Fibroblast of lung (primary cell): ENCODE measurements at regions not wholly inside any gene's neighbourhood (a gene's known extent, or its start where the extent isn't known, plus 50 kb on each side); places are given as distances from the start of the nearest gene placed in this dataset.

Source experiments
- DNase-seq, 2 donors: peaks; one replicate each; pipeline versions ENCODE4 v3.0.0 to v3.0.0-alpha.2; 2010; ENCODE audit warnings: low read depth in 2 of 2
- H2AFZ ChIP-seq: 2 replicates; pipeline ENCODE4 v1.5.1; 2012; ENCODE audit warnings: low read length, control low read depth, inconsistent platforms
- H3K27ac ChIP-seq: 2 replicates; pipeline ENCODE4 v1.5.1; 2011; ENCODE audit warnings: low read length, control low read depth; ENCODE audit not compliant: insufficient read depth
- H3K27me3 ChIP-seq: 2 replicates; pipeline ENCODE4 v1.5.1; 2011; ENCODE audit warnings: mild to moderate bottlenecking, low read length; ENCODE audit not compliant: control insufficient read depth, insufficient read depth
- H3K36me3 ChIP-seq: 2 replicates; pipeline ENCODE4 v1.5.1; 2011; ENCODE audit warnings: low read length; ENCODE audit not compliant: control insufficient read depth, insufficient read depth
- H3K4me1 ChIP-seq: 2 replicates; pipeline ENCODE4 v1.5.1; 2011; ENCODE audit warnings: low read length; ENCODE audit not compliant: control insufficient read depth, insufficient read depth; ENCODE audit errors: extremely low read depth
- H3K4me2 ChIP-seq: 2 replicates; pipeline ENCODE4 v1.5.1; 2011; ENCODE audit warnings: low read length, control low read depth; ENCODE audit not compliant: insufficient read depth; ENCODE audit errors: extremely low read depth
- H3K4me3 ChIP-seq, 4 experiments: fragments of 200-600 bp in 1 of 4; sonication (generic) in 1 of 4; replicated peaks in 1 of 4; 2 replicates each; pipeline ENCODE4 v1.5.1; 2011 to 2016; ENCODE audit warnings: low read length in 4 of 4, low read depth in 3 of 4, mild to moderate bottlenecking in 3 of 4, control low read depth in 2 of 4, inconsistent platforms in 1 of 4, mixed read lengths in 1 of 4; ENCODE audit not compliant: insufficient read depth in 1 of 4; ENCODE audit errors: control extremely low read depth in 1 of 4
- H3K79me2 ChIP-seq: 2 replicates; pipeline ENCODE4 v1.5.1; 2012; ENCODE audit warnings: mild to moderate bottlenecking, low read length, inconsistent platforms; ENCODE audit not compliant: control insufficient read depth, insufficient read depth
- H3K9ac ChIP-seq: 2 replicates; pipeline ENCODE4 v1.5.1; 2011; ENCODE audit warnings: mild to moderate bottlenecking, low read length, control low read depth; ENCODE audit not compliant: insufficient read depth
- H3K9me3 ChIP-seq: 2 replicates; pipeline ENCODE4 v1.5.1; 2012; ENCODE audit warnings: low read depth, low read length; ENCODE audit not compliant: control insufficient read depth, insufficient read depth
- H4K20me1 ChIP-seq: 2 replicates; pipeline ENCODE4 v1.5.1; 2011; ENCODE audit warnings: low read length; ENCODE audit not compliant: control insufficient read depth, insufficient read depth; ENCODE audit errors: extremely low read depth
- CTCF ChIP-seq, 2 donors: IDR thresholded peaks in 1 of 2; conservative IDR thresholded peaks in 1 of 2; 1 replicate in 1 of 2; 2 replicates in 1 of 2; pipeline ENCODE4 v1.5.1; 2011 to 2012; ENCODE audit warnings: low read length in 2 of 2, control low read depth in 1 of 2, inconsistent platforms in 1 of 2, low read depth in 1 of 2, mild to moderate bottlenecking in 1 of 2
- EZH2 ChIP-seq: IDR thresholded peaks from 2 replicates; pipeline ENCODE4 v1.5.1; 2012; ENCODE audit warnings: low read length, control low read depth, mild to moderate bottlenecking; ENCODE audit errors: missing control alignments

- no peak for TF ChIP-seq EZH2
- TF ChIP-seq CTCF (conservative IDR thresholded peaks at IDR 0.05 in 1 of 2, IDR thresholded peaks at IDR 0.05 in 1 of 2; ENCODE audit: low read depth in 1 of 2, low read length in 2 of 2), result no peak
Measured at GRCh38 chr6:48733581-48733980, 622.6 kb upstream of the PTCHD4 start.

GRCh38 chr6:48714699-48715098 lies 603.7 kb upstream of the PTCHD4 start:
- no peak for DNase-seq
- Histone ChIP-seq H3K9me3 (no peaks in the 10 kb centered on the region), H3K27me3 (no peaks in the 10 kb centered on the region), H3K4me3 (no peak overlapping the region), H3K27ac (no peak overlapping the region), H2AFZ (no peak overlapping the region), H3K79me2 (no peaks in the 10 kb centered on the region), H4K20me1 (no peaks in the 10 kb centered on the region), H3K36me3 (no peaks in the 10 kb centered on the region), H3K9ac (no peak overlapping the region), H3K4me2 (no peak overlapping the region), H3K4me1 (no peaks in the 10 kb centered on the region)
- TF ChIP-seq EZH2, result no peak
- TF ChIP-seq CTCF (conservative IDR thresholded peaks at IDR 0.05 in 1 of 2, IDR thresholded peaks at IDR 0.05 in 1 of 2; ENCODE audit: low read depth in 1 of 2, low read length in 2 of 2), result no peak

More at GRCh38 chr6:48733581-48733980, 622.6 kb upstream of the PTCHD4 start:
- Histone ChIP-seq H3K9ac (no peak overlapping the region), H3K27me3 (no peaks in the 10 kb centered on the region), H3K79me2 (no peaks in the 10 kb centered on the region), H3K27ac (no peak overlapping the region), H3K4me2 (no peak overlapping the region), H3K4me3 (no peak overlapping the region), H3K36me3 (no peaks in the 10 kb centered on the region), H2AFZ (no peak overlapping the region), H3K4me1 (peaks cover 2% of the 10 kb centered on the region), H4K20me1 (no peaks in the 10 kb centered on the region), H3K9me3 (no peaks in the 10 kb centered on the region)
- DNase-seq, result peak; percentile 20 to 34

- H3K4me2 ChIP-seq, result no peak overlapping the region
- no peaks in the 10 kb centered on the region for H3K79me2 ChIP-seq
- no peak overlapping the region for H3K27ac ChIP-seq
- no peaks in the 10 kb centered on the region for H3K27me3 ChIP-seq
- no peaks in the 10 kb centered on the region for H4K20me1 ChIP-seq
- no peaks in the 10 kb centered on the region for H3K9me3 ChIP-seq
- TF ChIP-seq CTCF (conservative IDR thresholded peaks at IDR 0.05 in 1 of 2, IDR thresholded peaks at IDR 0.05 in 1 of 2; ENCODE audit: low read depth in 1 of 2, low read length in 2 of 2) (no peak), EZH2 (no peak)
- no peak overlapping the region for H2AFZ ChIP-seq
- peak in 1 of 2 donors; percentile 5 for DNase-seq
- no peaks in the 10 kb centered on the region for H3K36me3 ChIP-seq
- H3K4me3 ChIP-seq, result no peak overlapping the region
- H3K4me1 ChIP-seq, result no peaks in the 10 kb centered on the region
- no peak overlapping the region for H3K9ac ChIP-seq
Measured at GRCh38 chr6:48714250-48714649, 603.3 kb upstream of the PTCHD4 start.
